Mammary epithelial cell (primary cell): ENCODE measurements at regions not wholly inside any gene's neighbourhood (a gene's known extent, or its start where the extent isn't known, plus 50 kb on each side); places are given as distances from the start of the nearest gene placed in this dataset.

Source experiments
- CTCF ChIP-seq, 2 donors: IDR thresholded peaks in 1 of 2; conservative IDR thresholded peaks in 1 of 2; 2 replicates each; pipeline ENCODE4 v1.5.1; 2011 to 2012; ENCODE audit warnings: inconsistent platforms in 2 of 2, low read length in 2 of 2, mild to moderate bottlenecking in 2 of 2, control low read depth in 1 of 2, low read depth in 1 of 2; ENCODE audit not compliant: insufficient read depth in 1 of 2; ENCODE audit errors: extremely low read depth in 1 of 2
- EZH2 ChIP-seq: IDR thresholded peaks from 2 replicates; pipeline ENCODE4 v1.6.1; 2012; ENCODE audit warnings: low read length, inconsistent platforms, borderline replicate concordance

- TF ChIP-seq CTCF (conservative IDR thresholded peaks at IDR 0.05 in 1 of 2, IDR thresholded peaks at IDR 0.05 in 1 of 2; ENCODE audit: extremely low read depth in 1 of 2, insufficient read depth in 1 of 2, low read depth in 1 of 2, low read length in 2 of 2) (no peak), EZH2 (no peak)
These were observed 85.2 kb upstream of the PRR23E start for GRCh38 chr3:127107491-127108375.
